GM18505 (cell line): ENCODE measurements at regions not wholly inside any gene's neighbourhood (a gene's known extent, or its start where the extent isn't known, plus 50 kb on each side); places are given as distances from the start of the nearest gene placed in this dataset.

Experiments
- ATAC-seq: cut with Tn5 transposase; IDR thresholded peaks from one replicate; pipeline ENCODE4 v1.9.1; 2021; ENCODE audit not compliant: unreplicated experiment
- POLR2A ChIP-seq: IDR thresholded peaks from 4 replicates; pipeline ENCODE4 v1.6.1; 2011; ENCODE audit warnings: borderline replicate concordance; ENCODE audit not compliant: insufficient read depth, insufficient read length; ENCODE audit errors: extremely low read depth

DNA sequence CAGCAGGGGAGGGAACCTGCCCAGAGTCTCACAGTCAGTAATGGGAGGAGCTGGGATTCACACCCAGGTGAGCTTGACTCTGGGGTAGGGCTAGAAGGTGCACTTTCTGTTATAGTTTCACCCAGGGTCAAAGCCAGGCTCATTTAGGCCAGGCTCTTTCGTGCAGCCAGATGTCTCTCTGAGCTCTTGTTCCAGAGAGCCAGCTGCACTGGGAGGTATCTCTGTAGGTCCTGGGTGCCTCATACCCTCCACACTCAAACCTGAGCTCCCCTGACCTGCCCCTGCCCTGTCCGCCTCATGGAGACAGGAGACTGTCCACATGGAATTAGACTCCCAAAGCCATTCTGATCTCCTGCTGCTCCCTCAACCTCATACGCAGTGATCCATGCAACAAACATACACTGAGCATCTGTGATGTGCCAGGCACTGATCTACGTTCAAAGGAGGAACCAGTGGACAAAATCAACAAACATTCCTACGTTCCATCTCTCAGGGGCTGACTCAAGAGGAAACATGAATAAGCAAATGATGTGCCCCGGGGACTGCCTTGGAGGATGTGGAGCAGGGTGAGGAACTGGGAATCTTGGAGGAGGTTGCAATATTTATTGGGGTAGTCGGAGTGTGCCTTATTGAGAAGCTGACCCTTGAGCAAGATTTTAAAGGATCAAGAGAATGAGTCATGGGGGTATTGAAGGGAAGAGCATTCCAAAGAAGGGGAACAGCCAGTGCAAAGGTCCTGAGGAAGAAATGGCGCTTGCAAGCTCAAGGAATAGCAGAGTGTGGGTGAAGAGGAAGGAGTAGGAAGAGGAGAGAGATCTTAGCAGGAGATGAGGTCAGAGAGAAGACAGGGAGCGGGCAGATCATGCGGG lies 71.3 kb upstream of the TOX2 start:
- ATAC-seq, result no peak
- no peak for TF ChIP-seq POLR2A

DNA sequence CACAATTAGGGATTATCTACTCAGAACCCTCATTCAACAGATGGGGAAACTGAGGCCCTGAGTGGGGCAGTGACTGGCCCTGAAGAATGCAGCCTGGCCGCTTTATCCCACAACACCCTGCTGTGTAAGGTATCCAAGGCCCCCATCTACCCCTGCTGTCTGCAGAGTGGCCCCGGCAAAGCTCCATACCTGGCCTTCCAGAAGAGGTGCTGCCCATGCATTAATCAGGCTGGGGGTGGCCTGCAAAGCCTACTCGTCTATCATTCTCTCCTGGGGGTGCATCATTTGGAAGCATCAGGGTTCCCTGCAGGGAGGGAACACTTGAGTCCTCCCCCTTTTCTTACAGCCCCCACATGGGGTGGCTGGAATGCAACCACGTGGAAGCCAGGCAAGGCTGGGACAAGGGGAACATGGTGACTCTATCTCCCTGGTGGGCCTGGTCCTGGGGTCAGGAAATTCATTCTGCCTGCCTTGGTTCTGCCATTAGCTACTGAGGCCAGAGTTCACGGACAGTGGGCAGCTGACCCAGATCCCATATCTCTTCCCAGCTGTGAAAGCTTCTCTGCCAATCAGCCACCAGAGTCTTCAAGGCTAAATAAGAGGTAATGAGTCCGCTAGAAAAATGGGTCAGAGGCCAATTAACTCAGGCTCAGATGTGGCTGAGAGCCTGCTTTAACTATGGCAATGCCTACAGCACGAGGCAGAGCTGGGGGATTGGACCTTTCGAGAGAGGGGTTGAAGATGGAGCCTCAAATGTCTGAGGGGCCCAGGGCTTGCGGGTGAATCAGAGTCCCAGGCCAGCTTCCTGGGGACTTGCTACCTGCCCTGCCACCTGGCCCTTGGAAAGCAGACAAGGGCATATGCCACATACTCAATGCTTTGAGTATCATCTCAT lies 72.3 kb upstream of the TOX2 start:
- no peak for TF ChIP-seq POLR2A
- no peak for ATAC-seq

DNA sequence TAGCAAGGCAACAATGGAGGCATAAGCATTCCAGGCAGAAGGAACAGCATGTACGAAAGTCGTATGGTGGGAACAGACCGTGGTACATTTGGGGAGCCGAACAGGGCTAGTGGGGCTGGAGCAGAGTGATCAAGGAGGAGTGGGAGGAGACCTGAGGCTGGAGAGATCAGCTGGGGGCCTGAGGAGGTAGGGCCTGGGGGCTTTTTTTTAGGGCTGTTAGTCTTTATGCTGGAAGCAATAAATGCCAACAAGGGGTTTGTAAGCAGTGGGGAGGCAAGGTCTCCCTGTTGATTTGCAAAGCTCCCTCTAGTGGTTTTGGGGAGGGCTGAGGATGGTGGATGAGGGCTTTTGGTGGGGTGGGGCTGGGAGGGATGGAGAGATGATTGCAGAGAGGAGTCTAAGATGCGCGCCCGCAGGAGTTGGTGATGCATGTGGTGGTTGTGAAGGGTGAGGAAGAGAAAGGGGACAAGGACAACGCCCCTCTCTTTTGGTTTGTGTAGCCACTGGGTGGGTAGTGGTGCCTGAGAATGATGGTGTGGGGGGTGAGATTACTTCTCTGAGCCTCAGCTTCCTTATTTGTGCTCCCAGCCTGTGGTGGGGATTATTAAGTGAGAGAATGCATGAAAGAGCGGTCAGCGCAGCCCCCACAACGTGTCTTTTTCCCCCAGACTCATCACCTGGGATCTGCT lies 74.1 kb upstream of the TOX2 start:
- no peak for TF ChIP-seq POLR2A
- no peak for ATAC-seq

DNA sequence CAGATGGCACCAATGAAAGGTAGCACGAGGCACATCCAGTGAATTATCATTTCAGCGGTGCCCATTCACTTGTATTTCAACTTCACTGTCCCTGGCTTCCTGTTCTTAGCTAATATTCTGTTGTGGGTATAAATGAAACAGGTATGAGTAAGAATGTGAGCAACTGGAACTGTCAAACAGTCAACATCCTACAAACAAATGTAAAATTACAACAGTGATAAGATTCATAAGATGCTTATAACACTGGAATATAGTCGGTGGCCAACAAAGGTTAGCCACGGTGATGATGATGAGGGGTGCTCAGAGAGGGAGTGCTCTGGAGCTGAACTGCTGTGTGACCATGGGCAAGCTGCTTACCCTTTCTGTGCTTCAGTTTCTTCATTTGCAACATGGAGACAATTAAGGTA lies 74.9 kb upstream of the TOX2 start:
- no peak for TF ChIP-seq POLR2A
- no peak for ATAC-seq

DNA sequence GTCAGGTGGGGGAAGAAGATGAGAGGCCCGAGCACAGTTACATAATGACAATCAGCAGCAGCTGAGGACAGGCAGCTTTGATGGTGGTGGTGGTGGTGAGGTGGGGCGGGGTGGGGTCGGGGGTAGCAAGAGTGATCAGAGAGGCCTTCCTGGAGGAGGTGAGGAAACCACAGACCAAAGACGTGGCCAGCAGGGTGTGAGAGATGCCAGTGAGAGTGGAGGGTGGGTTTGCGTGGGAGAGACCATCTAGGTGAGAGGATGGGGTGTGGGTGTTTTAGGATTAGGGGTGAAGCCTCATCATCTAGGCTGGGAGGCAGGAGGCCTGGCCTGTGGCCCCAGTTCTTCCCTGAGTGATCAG lies 76.0 kb upstream of the TOX2 start:
- ATAC-seq, result no peak
- TF ChIP-seq POLR2A, result no peak

DNA sequence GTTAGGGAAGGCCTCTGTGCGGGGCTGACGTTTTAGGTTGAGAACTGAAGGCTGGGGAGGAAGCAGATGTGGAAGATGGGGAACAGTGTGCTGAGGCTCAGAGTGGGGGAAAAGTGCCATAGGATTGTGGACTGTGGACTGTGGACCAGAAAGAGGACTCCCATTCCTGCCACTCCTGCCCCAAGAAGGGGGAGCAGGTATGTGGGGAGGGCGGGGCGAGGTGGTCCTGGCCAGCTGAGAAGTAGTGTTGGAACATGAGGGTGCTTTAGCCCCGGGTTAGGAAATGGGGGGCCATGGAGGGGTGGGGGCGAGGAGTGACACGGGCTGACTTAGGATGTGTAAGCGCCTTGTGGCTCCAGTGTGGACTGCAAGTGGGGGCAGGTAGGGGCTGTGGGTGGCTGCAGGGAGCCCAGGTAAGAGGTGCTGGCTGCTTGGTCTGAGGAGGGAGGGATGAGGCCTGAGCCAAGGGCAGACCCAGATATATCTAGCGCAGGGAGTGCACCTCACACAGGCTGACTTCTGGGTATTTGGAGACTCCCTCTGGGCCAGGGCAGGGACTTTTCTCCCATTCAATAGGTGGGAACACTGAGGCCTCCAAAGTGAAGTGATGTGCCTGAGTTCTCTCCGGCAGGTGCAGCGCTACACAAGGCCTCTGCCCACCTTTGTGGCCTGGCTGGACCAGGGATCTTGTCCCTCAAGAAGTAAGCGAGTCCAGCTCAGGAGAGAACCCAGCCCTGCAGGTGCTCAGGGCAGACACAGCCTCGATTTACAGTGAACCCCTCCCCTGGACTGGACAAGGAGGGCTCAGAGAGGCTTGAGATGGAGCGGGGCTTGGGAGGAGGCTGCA lies 76.6 kb upstream of the TOX2 start:
- TF ChIP-seq POLR2A, result no peak
- no peak for ATAC-seq

DNA sequence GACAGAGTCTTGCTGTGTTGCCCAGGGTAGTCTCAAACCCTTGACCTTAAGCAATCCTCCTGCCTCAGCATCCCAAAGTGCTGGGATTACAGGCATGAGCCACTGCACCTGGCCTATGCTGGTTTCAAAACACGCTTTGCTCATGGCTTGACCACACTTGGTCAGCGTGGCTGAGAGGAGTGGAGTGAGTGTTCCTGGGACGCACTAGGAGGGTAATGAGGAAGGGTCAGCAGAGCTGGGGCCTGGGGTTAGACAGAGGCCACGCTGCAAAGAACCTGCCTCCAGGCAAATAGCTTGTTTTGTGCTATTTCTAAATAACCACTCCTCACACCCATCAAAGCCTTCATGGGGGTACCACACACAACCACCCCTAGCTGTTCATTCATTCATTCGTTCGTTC lies 77.9 kb upstream of the TOX2 start:
- TF ChIP-seq POLR2A, result no peak
- no peak for ATAC-seq

DNA sequence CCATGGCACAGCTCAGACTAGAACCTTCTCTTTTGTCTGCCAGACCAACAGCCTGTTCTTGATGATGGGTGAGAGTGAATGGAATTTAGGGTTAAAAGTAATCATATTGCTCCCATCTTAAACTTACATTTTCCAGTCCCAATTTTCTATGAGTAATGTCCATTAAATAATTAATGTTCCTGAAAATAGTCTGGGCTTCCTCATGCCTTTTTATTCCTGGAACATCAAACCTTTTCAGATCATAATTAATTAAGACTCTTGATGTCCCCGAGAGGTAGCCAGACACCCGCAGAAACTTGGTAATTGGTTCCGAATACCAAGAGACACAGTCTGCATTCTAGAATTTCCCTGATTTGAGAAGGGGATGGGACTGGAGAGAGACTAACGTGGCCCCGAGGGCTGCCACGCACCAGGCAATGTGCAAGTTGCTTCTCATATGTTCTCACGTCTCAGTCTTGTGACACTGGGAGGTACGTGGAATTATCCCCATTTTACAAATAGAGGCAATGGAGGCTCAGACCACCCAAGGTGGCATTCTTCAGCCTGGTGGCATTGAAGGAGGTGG lies 78.6 kb upstream of the TOX2 start:
- ATAC-seq, result no peak
- no peak for TF ChIP-seq POLR2A

DNA sequence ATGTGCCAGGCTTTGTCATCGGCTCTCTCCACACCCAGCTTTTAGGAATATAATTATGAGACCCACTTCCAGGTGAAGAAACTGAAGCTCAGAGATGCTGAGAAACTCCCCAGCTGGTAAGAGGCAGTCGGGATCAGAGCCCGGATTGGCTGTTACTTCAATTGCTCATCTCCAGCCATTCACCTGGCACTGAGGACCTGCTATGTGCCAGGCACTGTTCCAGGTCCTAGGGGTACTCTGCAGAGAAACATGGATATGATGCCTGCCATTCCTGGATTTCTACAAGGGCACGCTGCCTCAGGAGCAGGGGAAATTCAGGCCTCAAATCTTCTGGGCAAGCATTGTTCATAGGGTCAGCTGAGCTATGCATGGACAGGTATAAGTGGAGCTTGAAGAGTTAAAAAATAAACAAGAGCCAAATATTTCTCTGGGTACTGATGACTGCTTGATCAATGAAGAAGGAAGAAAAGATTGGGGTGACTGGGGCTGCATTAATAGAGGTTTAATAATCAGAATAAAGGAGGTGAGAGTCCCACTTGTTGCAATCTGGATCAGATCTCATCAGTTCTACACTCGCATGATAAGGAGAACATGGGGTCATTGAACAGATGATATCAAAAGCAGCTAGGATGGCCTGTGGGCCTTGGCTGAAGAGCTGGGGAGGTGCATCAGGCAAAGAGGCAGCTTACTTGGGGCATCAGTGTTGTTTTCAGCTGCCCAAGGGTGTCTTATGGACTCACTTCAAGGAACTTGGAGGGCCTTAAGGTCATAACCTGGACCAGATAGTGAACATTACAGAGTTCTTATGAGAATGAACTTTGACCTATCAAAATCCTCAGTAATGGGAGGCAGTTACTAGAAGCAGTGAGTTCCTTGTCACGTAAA lies 80.9 kb upstream of the TOX2 start:
- ATAC-seq, result no peak
- TF ChIP-seq POLR2A, result no peak

DNA sequence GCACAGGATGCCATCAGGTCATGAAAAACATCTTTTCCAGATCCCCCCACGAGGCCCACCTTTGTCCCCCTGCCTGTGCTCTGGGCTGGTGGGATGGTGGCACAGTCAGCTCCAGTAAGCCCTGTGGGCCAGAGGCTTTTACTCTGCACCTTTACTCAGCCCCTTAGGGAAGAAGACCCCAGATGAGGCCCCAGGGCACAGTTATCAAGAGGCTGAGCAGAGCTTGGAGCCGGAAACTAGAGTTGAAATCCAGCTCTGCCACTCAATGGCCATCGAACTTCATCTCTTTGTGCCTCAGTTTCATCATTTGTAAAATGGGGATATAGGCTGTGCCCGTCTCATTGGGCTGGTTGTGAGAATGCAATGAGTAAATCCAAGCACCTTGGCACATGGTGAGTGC lies 81.7 kb upstream of the TOX2 start:
- ATAC-seq, result no peak
- TF ChIP-seq POLR2A, result no peak

DNA sequence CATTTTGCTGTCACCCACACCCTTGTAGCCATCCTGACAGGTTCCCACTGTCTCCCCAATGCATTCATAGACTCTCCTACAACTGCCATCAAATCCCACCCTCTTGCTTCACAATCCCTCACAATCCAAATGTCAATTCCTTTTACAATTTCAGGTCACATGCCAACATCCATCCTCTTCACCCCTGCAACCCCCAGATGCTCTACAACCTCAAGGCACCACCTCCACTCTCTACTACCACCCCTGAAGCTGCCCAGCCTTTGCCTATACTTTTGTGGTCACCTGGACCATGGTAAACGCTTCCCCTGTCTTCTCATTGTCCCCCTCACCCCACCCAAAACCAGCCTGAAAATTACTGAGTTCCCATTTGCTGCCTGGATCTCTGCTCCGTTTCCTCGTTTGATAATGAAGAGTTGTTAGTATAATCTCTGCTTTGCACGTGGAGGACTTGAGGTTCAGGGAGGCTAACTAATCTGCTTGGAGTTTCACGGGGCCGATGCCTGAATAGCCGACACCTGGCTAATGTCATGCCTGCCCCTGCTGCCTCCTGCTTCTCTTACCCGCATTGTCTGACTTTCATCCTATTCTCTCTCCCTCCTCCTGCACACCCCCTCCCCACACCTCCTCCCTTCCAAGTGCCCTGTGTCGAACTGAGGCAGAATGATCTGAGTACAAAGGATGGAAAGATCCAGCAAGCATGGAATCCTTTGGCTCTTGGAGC lies 82.4 kb upstream of the TOX2 start:
- ATAC-seq, result no peak
- no peak for TF ChIP-seq POLR2A

DNA sequence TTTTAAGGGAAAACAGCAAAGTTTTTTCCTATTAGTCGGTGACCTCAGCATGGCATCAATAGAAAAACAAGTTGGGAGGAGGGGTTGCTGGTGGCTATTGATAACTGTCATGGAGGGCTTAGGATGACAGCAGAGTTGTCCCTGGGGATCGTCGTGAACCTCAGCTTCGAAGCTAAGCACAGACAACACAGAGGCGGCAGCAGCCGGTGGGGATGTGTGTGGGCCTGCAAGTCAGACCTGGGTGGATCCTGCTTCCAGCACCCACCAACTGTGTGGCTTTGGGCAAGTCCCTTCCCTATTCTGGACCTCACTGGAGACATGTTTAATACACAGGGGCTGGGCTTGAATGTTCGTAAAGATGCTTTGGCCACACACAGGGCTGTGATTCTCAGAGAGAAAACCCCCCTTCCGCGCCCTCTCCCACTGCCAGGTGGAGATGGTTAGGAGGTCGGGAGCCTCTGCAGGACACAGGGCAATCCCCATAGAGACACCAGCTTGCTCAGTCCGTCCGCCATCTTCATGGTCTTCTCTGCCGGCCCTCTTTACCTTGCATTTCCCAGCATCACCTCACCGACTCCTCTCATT lies 83.1 kb upstream of the TOX2 start:
- ATAC-seq, result no peak
- no peak for TF ChIP-seq POLR2A
